ENCODE measurements at regions not wholly inside any gene's neighbourhood (a gene's known extent, or its start where the extent isn't known, plus 50 kb on each side); places are given as distances from the start of the nearest gene placed in this dataset.

- H2AFZ ChIP-seq (ENCODE audit: low read length): no peak overlapping the region
- no peak overlapping the region for H3K27ac ChIP-seq (ENCODE audit: low read length)
- H3K4me2 ChIP-seq (ENCODE audit: low read depth, low read length): no peak overlapping the region
- no peaks in the 10 kb centered on the region for H3K9me2 ChIP-seq (replicated peaks; ENCODE audit: insufficient read depth, low read length)
- no peaks in the 10 kb centered on the region for H3K27me3 ChIP-seq (replicated peaks; ENCODE audit: insufficient read depth, low read length)
- peak; percentile 56 for DNase-seq
- TF ChIP-seq EZH2phosphoT487 (IDR thresholded peaks at IDR 0.05; ENCODE audit: low read length): no peak
- no peak overlapping the region for H3K9ac ChIP-seq (ENCODE audit: low read length)
- H3K79me2 ChIP-seq (ENCODE audit: low read length): no peaks in the 10 kb centered on the region
- no peak overlapping the region for H3K4me3 ChIP-seq (ENCODE audit: low read length)
- H3K9me3 ChIP-seq (replicated peaks; ENCODE audit: insufficient read depth, low read length): no peaks in the 10 kb centered on the region
- no peaks in the 10 kb centered on the region for H3K36me3 ChIP-seq (replicated peaks; ENCODE audit: insufficient read depth, low read length)
- no peaks in the 10 kb centered on the region for H3K4me1 ChIP-seq (ENCODE audit: low read length)
- no peaks in the 10 kb centered on the region for H4K20me1 ChIP-seq (ENCODE audit: insufficient read depth, low read length)
- no peaks in the 10 kb centered on the region for H3F3A ChIP-seq (ENCODE audit: insufficient read depth, low read length)
These were observed 352.1 kb upstream of the AZI2 start for GRCh38 chr3:28700728-28701127.

GRCh38 chr3:28703843-28704242, 355.2 kb upstream of the AZI2 start:
- no peaks in the 10 kb centered on the region for H4K20me1 ChIP-seq (ENCODE audit: insufficient read depth, low read length)
- no peak overlapping the region for H3K4me2 ChIP-seq (ENCODE audit: low read depth, low read length)
- no peaks in the 10 kb centered on the region for H3K36me3 ChIP-seq (replicated peaks; ENCODE audit: insufficient read depth, low read length)
- H3K27ac ChIP-seq (ENCODE audit: low read length): no peak overlapping the region
- no peaks in the 10 kb centered on the region for H3K79me2 ChIP-seq (ENCODE audit: low read length)
- H3F3A ChIP-seq (ENCODE audit: insufficient read depth, low read length): no peaks in the 10 kb centered on the region
- H3K9me3 ChIP-seq (replicated peaks; ENCODE audit: insufficient read depth, low read length): no peaks in the 10 kb centered on the region
- H3K4me1 ChIP-seq (ENCODE audit: low read length): no peaks in the 10 kb centered on the region
- H3K9ac ChIP-seq (ENCODE audit: low read length): no peak overlapping the region
- TF ChIP-seq EZH2phosphoT487 (IDR thresholded peaks at IDR 0.05; ENCODE audit: low read length) (no peak), EZH2 (optimal IDR thresholded peaks at IDR 0.05; ENCODE audit: low read depth, low read length) (no peak), CTCF (IDR thresholded peaks at IDR 0.05; ENCODE audit: low read length) (no peak)
- no peak for DNase-seq
- no peaks in the 10 kb centered on the region for H3K9me2 ChIP-seq (replicated peaks; ENCODE audit: insufficient read depth, low read length)
- H3K4me3 ChIP-seq (ENCODE audit: low read length): no peak overlapping the region
- H3K27me3 ChIP-seq (replicated peaks; ENCODE audit: insufficient read depth, low read length): no peaks in the 10 kb centered on the region
- H2AFZ ChIP-seq (ENCODE audit: low read length): no peak overlapping the region

- Histone ChIP-seq H3K27ac (ENCODE audit: low read length) (no peak overlapping the region), H3F3A (ENCODE audit: insufficient read depth, low read length) (no peaks in the 10 kb centered on the region), H3K79me2 (ENCODE audit: low read length) (no peaks in the 10 kb centered on the region), H3K9ac (ENCODE audit: low read length) (no peak overlapping the region), H3K9me3 (replicated peaks; ENCODE audit: insufficient read depth, low read length) (no peaks in the 10 kb centered on the region), H3K4me1 (ENCODE audit: low read length) (no peaks in the 10 kb centered on the region), H4K20me1 (ENCODE audit: insufficient read depth, low read length) (no peaks in the 10 kb centered on the region), H3K27me3 (replicated peaks; ENCODE audit: insufficient read depth, low read length) (no peaks in the 10 kb centered on the region), H3K36me3 (replicated peaks; ENCODE audit: insufficient read depth, low read length) (no peaks in the 10 kb centered on the region), H3K4me3 (ENCODE audit: low read length) (no peak overlapping the region), H2AFZ (ENCODE audit: low read length) (no peak overlapping the region), H3K9me2 (replicated peaks; ENCODE audit: insufficient read depth, low read length) (no peaks in the 10 kb centered on the region), H3K4me2 (ENCODE audit: low read depth, low read length) (no peak overlapping the region)
- no peak for DNase-seq
- TF ChIP-seq EZH2 (optimal IDR thresholded peaks at IDR 0.05; ENCODE audit: low read depth, low read length) (no peak), EZH2phosphoT487 (IDR thresholded peaks at IDR 0.05; ENCODE audit: low read length) (no peak), CTCF (IDR thresholded peaks at IDR 0.05; ENCODE audit: low read length) (no peak)
These were observed 362.7 kb upstream of the AZI2 start for GRCh38 chr3:28711293-28711692.

- Histone ChIP-seq H3K36me3 (replicated peaks; ENCODE audit: insufficient read depth, low read length) (no peaks in the 10 kb centered on the region), H3K9ac (ENCODE audit: low read length) (no peak overlapping the region), H3F3A (ENCODE audit: insufficient read depth, low read length) (no peaks in the 10 kb centered on the region), H3K4me1 (ENCODE audit: low read length) (no peaks in the 10 kb centered on the region), H2AFZ (ENCODE audit: low read length) (no peak overlapping the region), H3K4me3 (ENCODE audit: low read length) (no peak overlapping the region), H3K9me2 (replicated peaks; ENCODE audit: insufficient read depth, low read length) (no peaks in the 10 kb centered on the region), H3K9me3 (replicated peaks; ENCODE audit: insufficient read depth, low read length) (no peaks in the 10 kb centered on the region), H3K79me2 (ENCODE audit: low read length) (no peaks in the 10 kb centered on the region), H3K27ac (ENCODE audit: low read length) (no peak overlapping the region), H3K27me3 (replicated peaks; ENCODE audit: insufficient read depth, low read length) (no peaks in the 10 kb centered on the region), H3K4me2 (ENCODE audit: low read depth, low read length) (no peak overlapping the region), H4K20me1 (ENCODE audit: insufficient read depth, low read length) (no peaks in the 10 kb centered on the region)
- TF ChIP-seq CTCF (IDR thresholded peaks at IDR 0.05; ENCODE audit: low read length) (no peak), EZH2 (optimal IDR thresholded peaks at IDR 0.05; ENCODE audit: low read depth, low read length) (no peak)
- no peak for DNase-seq
These were observed 368.3 kb upstream of the AZI2 start for GRCh38 chr3:28716939-28717338.

All from MM.1S (cell line).